Omental fat pad (tissue), 3 donors: ENCODE measurements at regions not wholly inside any gene's neighbourhood (a gene's known extent, or its start where the extent isn't known, plus 50 kb on each side); places are given as distances from the start of the nearest gene placed in this dataset.

ENCODE experiments used
- ATAC-seq: fragments of 150-250 bp; one replicate; pipeline ENCODE4 v1.9.1; 2016; ENCODE audit warnings: mild to moderate bottlenecking, moderate library complexity; ENCODE audit not compliant: low FRiP score
- DNase-seq: peaks from one replicate; pipeline ENCODE4 v3.0.0-alpha.2; 2019; ENCODE audit warnings: low spot score
- TF ChIP-seq, protein P1 (sequence below), 3 donors: fragments of 450-650 bp; IDR thresholded peaks; one replicate each; pipeline ENCODE4 v1.5.1; 2016 to 2017; ENCODE audit warnings: antibody characterized with exemption in 3 of 3, mild to moderate bottlenecking in 3 of 3, moderate library complexity in 2 of 3

DNA sequence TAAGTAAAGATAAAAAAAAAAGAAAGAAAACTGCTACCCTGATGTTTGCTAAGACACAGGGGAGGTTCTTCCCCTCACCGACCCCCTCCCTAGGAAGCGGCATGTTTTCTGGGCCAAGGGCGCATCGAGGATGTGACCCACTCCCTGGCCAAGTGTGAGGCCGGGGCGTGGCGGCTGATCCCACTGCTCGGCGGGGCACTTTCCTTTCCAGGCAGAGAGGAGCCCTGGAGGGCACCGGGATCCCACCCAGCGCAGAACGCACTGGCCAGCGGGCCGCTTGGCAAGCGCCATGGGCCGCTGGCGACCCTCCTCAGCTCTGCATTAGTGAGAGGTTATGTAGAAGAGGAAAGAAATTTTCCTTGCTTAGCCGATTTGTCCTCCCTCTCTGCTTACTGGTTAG is 93.4 kb downstream of the ZNF736 start:
- ATAC-seq (no peak), DNase-seq (no peak)
- TF ChIP-seq, protein P1, sequence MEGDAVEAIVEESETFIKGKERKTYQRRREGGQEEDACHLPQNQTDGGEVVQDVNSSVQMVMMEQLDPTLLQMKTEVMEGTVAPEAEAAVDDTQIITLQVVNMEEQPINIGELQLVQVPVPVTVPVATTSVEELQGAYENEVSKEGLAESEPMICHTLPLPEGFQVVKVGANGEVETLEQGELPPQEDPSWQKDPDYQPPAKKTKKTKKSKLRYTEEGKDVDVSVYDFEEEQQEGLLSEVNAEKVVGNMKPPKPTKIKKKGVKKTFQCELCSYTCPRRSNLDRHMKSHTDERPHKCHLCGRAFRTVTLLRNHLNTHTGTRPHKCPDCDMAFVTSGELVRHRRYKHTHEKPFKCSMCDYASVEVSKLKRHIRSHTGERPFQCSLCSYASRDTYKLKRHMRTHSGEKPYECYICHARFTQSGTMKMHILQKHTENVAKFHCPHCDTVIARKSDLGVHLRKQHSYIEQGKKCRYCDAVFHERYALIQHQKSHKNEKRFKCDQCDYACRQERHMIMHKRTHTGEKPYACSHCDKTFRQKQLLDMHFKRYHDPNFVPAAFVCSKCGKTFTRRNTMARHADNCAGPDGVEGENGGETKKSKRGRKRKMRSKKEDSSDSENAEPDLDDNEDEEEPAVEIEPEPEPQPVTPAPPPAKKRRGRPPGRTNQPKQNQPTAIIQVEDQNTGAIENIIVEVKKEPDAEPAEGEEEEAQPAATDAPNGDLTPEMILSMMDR (IDR thresholded peaks at IDR 0.05), result no peak
